Neural cell (in vitro differentiated cells): ENCODE measurements at regions not wholly inside any gene's neighbourhood (a gene's known extent, or its start where the extent isn't known, plus 50 kb on each side); places are given as distances from the start of the nearest gene placed in this dataset.

Source experiments
- H2AFZ ChIP-seq: fragments of 200-600, 300-800 bp; sonication (generic), shearing (Covaris generic); 2 replicates; pipeline ENCODE4 v1.6.0; 2014; ENCODE audit warnings: low read depth, mild to moderate bottlenecking, antibody characterized with exemption, low read length, moderate library complexity
- H3F3A ChIP-seq: fragments of 200-600 bp; shearing (Covaris generic); 2 replicates; pipeline ENCODE4 v1.6.1; 2016; ENCODE audit warnings: mild to moderate bottlenecking, moderate library complexity, mixed read lengths, antibody characterized with exemption, low read length; ENCODE audit not compliant: insufficient read depth, poor library complexity, severe bottlenecking
- H3K27ac ChIP-seq: fragments of 200-600, 300-800 bp; sonication (generic), shearing (Covaris generic); 2 replicates; pipeline ENCODE4 v1.5.1; 2014; ENCODE audit warnings: mild to moderate bottlenecking, low read length, moderate library complexity
- H3K27me3 ChIP-seq: fragments of 300-800, 200-600 bp; sonication (generic), shearing (Covaris generic); 2 replicates; pipeline ENCODE4 v1.6.0; 2014; ENCODE audit warnings: mild to moderate bottlenecking, low read depth, low read length, moderate library complexity; ENCODE audit not compliant: insufficient read depth
- H3K36me3 ChIP-seq: fragments of 300-800, 200-600 bp; sonication (generic), shearing (Covaris generic); 2 replicates; pipeline ENCODE4 v1.5.1; 2014; ENCODE audit warnings: mild to moderate bottlenecking, antibody characterized with exemption, low read length, moderate library complexity; ENCODE audit not compliant: insufficient read depth
- H3K4me2 ChIP-seq: fragments of 300-800, 200-600 bp; sonication (generic), shearing (Covaris generic); 2 replicates; pipeline ENCODE4 v1.6.0; 2014; ENCODE audit warnings: mild to moderate bottlenecking, low read length
- H3K4me3 ChIP-seq: fragments of 300-800, 200-600 bp; sonication (generic), shearing (Covaris generic); 2 replicates; pipeline ENCODE4 v1.5.1; 2014; ENCODE audit warnings: mild to moderate bottlenecking, low read length, moderate library complexity
- H3K79me2 ChIP-seq: fragments of 200-600 bp; shearing (Covaris generic); replicated peaks from 2 replicates; pipeline ENCODE4 v1.6.0; 2014; ENCODE audit warnings: mild to moderate bottlenecking, low read length, moderate library complexity; ENCODE audit not compliant: insufficient read depth
- H3K9ac ChIP-seq: fragments of 300-800, 200-600 bp; sonication (generic), shearing (Covaris generic); 2 replicates; pipeline ENCODE4 v1.6.1; 2016; ENCODE audit warnings: mild to moderate bottlenecking, low read length, mixed read lengths
- H3K9me2 ChIP-seq: fragments of 200-600 bp; shearing (Covaris generic); 2 replicates; pipeline ENCODE4 v1.6.1; 2016; ENCODE audit warnings: mild to moderate bottlenecking, low read length, mixed read lengths; ENCODE audit not compliant: insufficient read depth
- H3K9me3 ChIP-seq: fragments of 200-600, 300-800 bp; sonication (generic), shearing (Covaris generic); 2 replicates; pipeline ENCODE4 v1.6.1; 2016; ENCODE audit warnings: mild to moderate bottlenecking, mixed run types, low read length, moderate library complexity, mixed read lengths
- H4K20me1 ChIP-seq: fragments of 200-600 bp; shearing (Covaris generic); 2 replicates; pipeline ENCODE4 v1.6.1; 2016; ENCODE audit warnings: mild to moderate bottlenecking, mixed run types; ENCODE audit not compliant: insufficient read depth
- EP300 ChIP-seq: fragments of 450-650 bp; conservative IDR thresholded peaks from 2 replicates; pipeline ENCODE4 v1.6.1; 2014; ENCODE audit warnings: antibody characterized with exemption, mild to moderate bottlenecking, moderate library complexity; ENCODE audit not compliant: poor library complexity, severe bottlenecking
- EZH2 ChIP-seq: fragments of 200-600, 300-800 bp; shearing (Covaris generic), sonication (generic); IDR thresholded peaks from 2 replicates; pipeline ENCODE4 v1.6.1; 2014; ENCODE audit warnings: antibody characterized with exemption, low read length, borderline replicate concordance, mild to moderate bottlenecking; ENCODE audit not compliant: insufficient read depth, poor library complexity, severe bottlenecking
- MXI1 ChIP-seq: fragments of 450-650 bp; conservative IDR thresholded peaks from 2 replicates; pipeline ENCODE4 v1.6.1; 2014; ENCODE audit warnings: antibody characterized with exemption, mild to moderate bottlenecking; ENCODE audit not compliant: poor library complexity, severe bottlenecking
- POLR2AphosphoS5 ChIP-seq: IDR thresholded peaks from 2 replicates; pipeline ENCODE4 v1.6.1; 2012
- RAD21 ChIP-seq: fragments of 450-650 bp; conservative IDR thresholded peaks from 2 replicates; pipeline ENCODE4 v1.6.1; 2014; ENCODE audit warnings: antibody characterized with exemption, mild to moderate bottlenecking, moderate library complexity
- SMC3 ChIP-seq: fragments of 450-650 bp; conservative IDR thresholded peaks from 2 replicates; pipeline ENCODE4 v1.6.1; 2014; ENCODE audit warnings: antibody characterized with exemption, mild to moderate bottlenecking, moderate library complexity; ENCODE audit not compliant: poor library complexity
- TAF1 ChIP-seq: IDR thresholded peaks from 2 replicates; pipeline ENCODE4 v1.6.1; 2012; ENCODE audit warnings: low read depth
- TF ChIP-seq, protein P1 (sequence below): fragments of 450-650 bp; IDR thresholded peaks from 2 replicates; pipeline ENCODE4 v1.5.1; 2014; ENCODE audit warnings: antibody characterized with exemption, mild to moderate bottlenecking, moderate library complexity; ENCODE audit not compliant: poor library complexity, severe bottlenecking
- TF ChIP-seq, protein P2 (sequence below): IDR thresholded peaks from 2 replicates; pipeline ENCODE4 v1.6.1; 2012; ENCODE audit warnings: borderline replicate concordance

DNA sequence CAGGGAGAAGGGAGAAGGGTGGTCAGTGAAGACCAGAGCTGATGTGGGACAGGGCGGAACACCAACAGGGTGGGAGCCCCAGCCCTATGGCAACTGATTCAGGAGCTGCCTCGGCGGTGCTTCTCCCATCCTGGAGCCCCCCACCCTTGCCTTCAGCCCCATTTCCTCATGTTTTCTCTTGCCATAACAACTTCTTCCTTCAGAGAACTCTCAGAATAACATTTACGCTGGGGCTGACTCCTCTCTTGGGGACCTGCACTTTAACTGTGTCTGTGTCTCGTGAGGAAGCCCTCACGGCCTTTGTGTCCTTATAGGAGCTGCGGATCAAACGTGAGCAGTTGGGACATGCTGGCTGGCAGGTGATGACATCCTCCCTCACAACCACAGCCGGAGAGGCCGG, 116.4 kb upstream of the SNTG2 start:
- no peaks in the 10 kb centered on the region for H3K9me2 ChIP-seq
- H2AFZ ChIP-seq: no peak overlapping the region
- no peak overlapping the region for H3K27ac ChIP-seq
- H3K36me3 ChIP-seq: no peaks in the 10 kb centered on the region
- TF ChIP-seq SMC3 (no peak), EP300 (no peak), TAF1 (no peak), POLR2AphosphoS5 (no peak), RAD21 (no peak), MXI1 (no peak), EZH2 (no peak)
- TF ChIP-seq, protein P1, sequence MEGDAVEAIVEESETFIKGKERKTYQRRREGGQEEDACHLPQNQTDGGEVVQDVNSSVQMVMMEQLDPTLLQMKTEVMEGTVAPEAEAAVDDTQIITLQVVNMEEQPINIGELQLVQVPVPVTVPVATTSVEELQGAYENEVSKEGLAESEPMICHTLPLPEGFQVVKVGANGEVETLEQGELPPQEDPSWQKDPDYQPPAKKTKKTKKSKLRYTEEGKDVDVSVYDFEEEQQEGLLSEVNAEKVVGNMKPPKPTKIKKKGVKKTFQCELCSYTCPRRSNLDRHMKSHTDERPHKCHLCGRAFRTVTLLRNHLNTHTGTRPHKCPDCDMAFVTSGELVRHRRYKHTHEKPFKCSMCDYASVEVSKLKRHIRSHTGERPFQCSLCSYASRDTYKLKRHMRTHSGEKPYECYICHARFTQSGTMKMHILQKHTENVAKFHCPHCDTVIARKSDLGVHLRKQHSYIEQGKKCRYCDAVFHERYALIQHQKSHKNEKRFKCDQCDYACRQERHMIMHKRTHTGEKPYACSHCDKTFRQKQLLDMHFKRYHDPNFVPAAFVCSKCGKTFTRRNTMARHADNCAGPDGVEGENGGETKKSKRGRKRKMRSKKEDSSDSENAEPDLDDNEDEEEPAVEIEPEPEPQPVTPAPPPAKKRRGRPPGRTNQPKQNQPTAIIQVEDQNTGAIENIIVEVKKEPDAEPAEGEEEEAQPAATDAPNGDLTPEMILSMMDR: no peak
- TF ChIP-seq, protein P2, sequence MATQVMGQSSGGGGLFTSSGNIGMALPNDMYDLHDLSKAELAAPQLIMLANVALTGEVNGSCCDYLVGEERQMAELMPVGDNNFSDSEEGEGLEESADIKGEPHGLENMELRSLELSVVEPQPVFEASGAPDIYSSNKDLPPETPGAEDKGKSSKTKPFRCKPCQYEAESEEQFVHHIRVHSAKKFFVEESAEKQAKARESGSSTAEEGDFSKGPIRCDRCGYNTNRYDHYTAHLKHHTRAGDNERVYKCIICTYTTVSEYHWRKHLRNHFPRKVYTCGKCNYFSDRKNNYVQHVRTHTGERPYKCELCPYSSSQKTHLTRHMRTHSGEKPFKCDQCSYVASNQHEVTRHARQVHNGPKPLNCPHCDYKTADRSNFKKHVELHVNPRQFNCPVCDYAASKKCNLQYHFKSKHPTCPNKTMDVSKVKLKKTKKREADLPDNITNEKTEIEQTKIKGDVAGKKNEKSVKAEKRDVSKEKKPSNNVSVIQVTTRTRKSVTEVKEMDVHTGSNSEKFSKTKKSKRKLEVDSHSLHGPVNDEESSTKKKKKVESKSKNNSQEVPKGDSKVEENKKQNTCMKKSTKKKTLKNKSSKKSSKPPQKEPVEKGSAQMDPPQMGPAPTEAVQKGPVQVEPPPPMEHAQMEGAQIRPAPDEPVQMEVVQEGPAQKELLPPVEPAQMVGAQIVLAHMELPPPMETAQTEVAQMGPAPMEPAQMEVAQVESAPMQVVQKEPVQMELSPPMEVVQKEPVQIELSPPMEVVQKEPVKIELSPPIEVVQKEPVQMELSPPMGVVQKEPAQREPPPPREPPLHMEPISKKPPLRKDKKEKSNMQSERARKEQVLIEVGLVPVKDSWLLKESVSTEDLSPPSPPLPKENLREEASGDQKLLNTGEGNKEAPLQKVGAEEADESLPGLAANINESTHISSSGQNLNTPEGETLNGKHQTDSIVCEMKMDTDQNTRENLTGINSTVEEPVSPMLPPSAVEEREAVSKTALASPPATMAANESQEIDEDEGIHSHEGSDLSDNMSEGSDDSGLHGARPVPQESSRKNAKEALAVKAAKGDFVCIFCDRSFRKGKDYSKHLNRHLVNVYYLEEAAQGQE: no peak
- no peak overlapping the region for H3K9ac ChIP-seq
- H3F3A ChIP-seq: no peaks in the 10 kb centered on the region
- H3K4me3 ChIP-seq: no peak overlapping the region
- no peak overlapping the region for H3K4me2 ChIP-seq
- no peaks in the 10 kb centered on the region for H4K20me1 ChIP-seq
- H3K79me2 ChIP-seq: no peaks in the 10 kb centered on the region
- no peaks in the 10 kb centered on the region for H3K9me3 ChIP-seq
- H3K27me3 ChIP-seq: no peaks in the 10 kb centered on the region

- Histone ChIP-seq H3K36me3 (no peaks in the 10 kb centered on the region), H3K4me2 (no peak overlapping the region), H3F3A (no peaks in the 10 kb centered on the region), H3K9ac (no peak overlapping the region), H3K27me3 (no peaks in the 10 kb centered on the region), H4K20me1 (no peaks in the 10 kb centered on the region), H3K4me3 (no peak overlapping the region), H3K9me3 (no peaks in the 10 kb centered on the region), H3K79me2 (no peaks in the 10 kb centered on the region), H2AFZ (no peak overlapping the region), H3K9me2 (no peaks in the 10 kb centered on the region), H3K27ac (no peak overlapping the region)
- no peak for TF ChIP-seq MXI1
- TF ChIP-seq EP300: no peak
- TF ChIP-seq TAF1: no peak
- TF ChIP-seq, protein P1: no peak
- TF ChIP-seq RAD21: no peak
- TF ChIP-seq POLR2AphosphoS5: no peak
- TF ChIP-seq, protein P2: no peak
- no peak for TF ChIP-seq EZH2
- no peak for TF ChIP-seq SMC3
Observed at GRCh38 chr2:833180-833579, 117.5 kb upstream of the SNTG2 start.
